Fibroblast of skin of abdomen (primary cell): ENCODE measurements at regions not wholly inside any gene's neighbourhood (a gene's known extent, or its start where the extent isn't known, plus 50 kb on each side); places are given as distances from the start of the nearest gene placed in this dataset.
"Not testable (repeated sequence)": the region's sequence is repeated elsewhere in the genome, so short reads cannot be mapped to it uniquely, and the experiment has no call there.

Experiments used
- DNase-seq: peaks from one replicate; pipeline ENCODE4 v3.0.0-alpha.2; 2013

- peak; percentile 74 for DNase-seq
Observed at GRCh38 chr6:56802584-56802983, 152.3 kb upstream of the BEND6 start.

GRCh38 chr6:56799989-56800388, 154.9 kb upstream of the BEND6 start:
- DNase-seq = no peak

DNA sequence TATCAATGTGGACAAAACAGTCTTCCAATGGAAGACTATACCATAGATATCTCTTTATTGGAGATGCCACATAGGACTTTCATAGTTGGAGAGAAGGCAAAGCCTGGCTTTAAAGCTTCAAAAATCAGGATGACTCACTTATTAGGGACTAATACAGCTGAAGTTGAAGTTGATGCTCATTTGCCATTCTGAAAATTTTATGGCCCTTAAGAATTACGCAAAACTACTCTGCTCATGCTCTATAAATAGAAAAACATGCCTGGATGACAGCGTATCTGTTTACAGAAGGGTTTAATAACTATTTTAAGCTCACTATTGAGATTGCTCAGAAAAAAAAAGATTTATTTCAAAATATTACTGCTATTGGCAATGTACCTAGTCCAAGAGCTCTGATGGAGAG, 155.5 kb upstream of the DST start:
- DNase-seq = peak; percentile 70

GRCh38 chr6:56796196-56796532, 153.5 kb upstream of the DST start:
- DNase-seq = peak; percentile 68

DNA sequence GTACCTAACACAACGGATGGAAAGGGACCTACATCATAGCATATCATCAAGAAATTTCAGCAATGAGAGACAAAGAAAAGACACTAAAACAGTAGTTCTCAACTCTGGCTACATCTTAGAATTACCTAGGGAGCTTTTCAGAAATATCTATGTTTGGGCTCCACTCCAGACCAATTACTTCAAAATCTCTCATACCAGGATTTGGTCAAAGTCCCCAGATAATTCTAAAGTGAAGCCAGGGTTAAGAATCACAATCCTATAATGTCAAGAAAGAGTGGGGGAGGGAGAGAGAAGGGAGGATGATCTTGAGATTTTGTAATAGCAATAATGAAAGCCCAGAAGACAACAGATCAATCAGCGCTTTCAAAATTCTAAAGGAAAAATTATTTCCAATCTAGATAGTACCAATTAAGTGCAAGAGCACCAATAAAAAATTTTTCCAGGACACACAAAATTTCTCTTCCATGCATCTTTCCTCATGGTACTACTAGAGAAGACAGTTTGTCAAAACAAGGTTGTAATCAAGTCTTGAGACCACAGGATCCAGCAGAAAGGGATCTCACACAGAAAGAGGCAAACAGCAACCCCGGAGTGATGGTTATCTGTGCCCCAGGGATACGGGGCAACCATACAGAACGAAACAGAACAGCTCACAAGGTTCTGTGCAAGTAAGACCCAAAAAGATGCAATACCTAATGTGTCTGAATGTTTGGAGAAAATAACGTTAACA, 152.9 kb upstream of the DST start:
- DNase-seq = no peak

DNA sequence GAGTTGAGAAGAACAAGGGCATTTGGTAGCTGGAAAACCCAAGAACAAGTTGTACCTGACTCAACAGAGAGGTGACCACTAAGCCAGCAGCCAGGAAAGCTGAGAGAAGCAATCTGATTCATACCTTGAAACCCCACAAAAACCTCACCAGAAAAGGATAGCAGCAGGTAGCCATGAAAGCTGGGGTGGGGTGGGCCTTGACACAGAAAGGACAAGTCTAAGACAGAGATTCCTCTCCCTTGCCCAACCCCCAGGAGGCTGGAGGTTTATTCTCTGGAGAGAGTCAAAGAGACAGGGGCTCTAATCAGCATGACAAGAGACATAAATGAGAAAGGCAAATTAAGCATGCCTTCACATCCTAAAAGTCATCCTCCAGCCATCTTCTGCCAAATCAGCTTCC, 151.7 kb upstream of the DST start:
- no peak for DNase-seq

DNA sequence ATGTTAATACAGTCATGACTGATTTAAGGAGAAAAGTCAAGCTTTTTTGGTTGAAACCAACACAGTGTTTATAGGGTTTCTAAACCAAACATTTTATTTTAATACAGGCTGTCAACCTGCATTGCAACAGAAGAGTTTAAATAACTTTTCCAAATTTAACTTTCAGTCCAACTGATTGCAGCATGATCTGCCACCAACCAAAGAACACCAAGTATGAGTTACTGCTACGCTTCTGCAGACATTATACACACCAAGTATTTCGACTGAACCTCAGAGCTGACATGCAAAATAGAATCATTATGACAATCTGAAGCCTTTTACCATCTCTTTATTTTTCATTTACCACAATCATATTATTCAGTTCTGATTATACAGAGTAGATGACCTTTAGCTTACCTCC, 151.2 kb upstream of the DST start:
- DNase-seq = no peak

GRCh38 chr6:56790414-56790813, 147.7 kb upstream of the DST start:
- no peak for DNase-seq

DNA sequence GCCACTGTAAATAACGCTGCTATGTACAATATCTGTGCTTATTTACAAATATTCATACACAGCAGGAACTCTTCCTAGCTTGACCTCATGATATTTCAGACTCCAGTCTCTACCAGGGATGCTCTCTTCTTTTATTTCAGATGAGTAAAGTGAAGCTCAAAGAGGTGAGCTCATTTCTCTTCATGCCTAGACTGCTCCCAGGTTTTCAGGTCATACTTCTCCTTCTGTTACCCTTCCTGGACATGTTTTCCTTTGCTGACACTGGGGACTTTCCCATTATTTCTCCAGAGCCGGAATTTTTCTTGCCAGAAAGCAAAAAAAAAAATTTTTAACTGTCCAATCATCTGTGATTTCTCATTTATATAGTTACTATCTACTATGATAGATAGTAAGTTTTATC, 147.2 kb upstream of the DST start:
- no peak for DNase-seq

GRCh38 chr6:56789342-56789741, 146.7 kb upstream of the DST start:
- DNase-seq = no peak

GRCh38 chr6:56787209-56787608, 144.5 kb upstream of the DST start:
- DNase-seq = peak; percentile 72

- no peak for DNase-seq
Observed at GRCh38 chr6:56786256-56786655, 143.6 kb upstream of the DST start.

GRCh38 chr6:56785536-56785935, 142.8 kb upstream of the DST start:
- DNase-seq = not testable (repeated sequence)

- DNase-seq = not testable (repeated sequence)
Observed at GRCh38 chr6:56780109-56780508, 137.4 kb upstream of the DST start.

DNA sequence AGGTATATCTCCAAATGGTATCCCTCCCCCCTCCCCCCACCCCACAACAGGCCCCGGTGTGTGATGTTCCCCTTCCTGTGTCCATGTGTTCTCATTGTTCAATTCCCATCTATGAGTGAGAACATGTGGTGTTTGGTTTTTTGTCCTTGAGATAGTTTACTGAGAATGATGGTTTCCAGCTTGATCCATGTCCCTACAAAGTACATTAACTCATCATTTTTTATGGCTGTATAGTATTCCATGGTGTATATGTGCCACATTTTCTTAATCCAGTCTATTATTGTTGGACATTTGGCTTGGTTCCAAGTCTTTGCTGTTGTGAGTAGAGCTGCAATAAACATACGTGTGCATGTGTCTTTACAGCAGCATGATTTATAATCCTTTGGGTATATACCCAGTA, 135.8 kb upstream of the DST start:
- not testable (repeated sequence) for DNase-seq

DNA sequence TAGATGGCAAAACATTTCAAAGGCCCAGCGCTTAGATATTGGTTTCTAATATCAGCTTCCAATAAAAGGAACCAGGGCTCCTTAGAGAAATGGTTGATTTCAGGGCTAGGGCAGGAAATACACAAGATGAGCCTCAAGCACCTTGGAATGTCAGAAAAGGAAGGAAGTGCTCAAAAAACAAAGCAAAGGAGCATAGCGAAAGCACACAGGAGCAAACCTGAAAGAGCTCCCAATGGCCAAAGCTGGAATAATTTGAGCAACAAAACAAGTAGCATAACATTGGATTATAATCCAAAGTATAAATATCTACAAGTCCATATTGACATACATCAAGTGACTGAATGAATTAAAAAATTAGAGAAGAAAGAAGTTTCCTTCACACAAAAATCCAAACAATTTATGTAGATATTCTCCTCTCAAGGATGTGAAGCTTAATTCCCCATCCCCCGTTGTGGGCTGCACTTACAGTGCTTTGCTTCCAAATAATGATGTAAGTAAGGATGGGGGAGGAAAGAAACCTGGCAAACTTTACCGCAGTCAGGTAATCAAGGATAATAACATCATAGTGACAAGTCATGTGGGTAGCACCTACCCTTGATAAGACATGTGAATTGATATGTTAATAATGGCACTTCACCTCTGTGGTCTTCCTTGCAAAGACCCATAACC, 132.9 kb upstream of the DST start:
- no peak for DNase-seq

DNA sequence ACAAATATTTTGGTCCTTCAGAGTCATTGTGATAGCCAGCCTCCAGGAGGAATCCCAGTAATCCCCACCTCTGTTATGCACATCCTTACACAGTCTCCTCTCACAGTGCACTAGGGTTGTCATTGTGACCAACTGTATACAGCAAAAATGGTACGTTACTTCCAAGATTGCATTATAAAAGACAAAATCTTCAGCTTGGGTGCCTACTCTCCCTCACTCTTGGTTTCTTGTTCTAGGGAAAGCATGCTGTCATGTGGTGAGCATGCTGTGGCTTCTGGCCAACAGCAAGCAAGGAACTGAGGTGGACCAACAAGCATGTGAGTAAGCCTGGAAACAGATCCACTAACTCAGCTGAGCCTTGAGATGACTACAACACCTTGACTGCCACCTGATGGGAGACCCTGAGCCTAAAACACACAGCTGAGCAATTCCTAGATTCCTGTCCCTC, 130.1 kb upstream of the DST start:
- DNase-seq = peak; percentile 87

GRCh38 chr6:56771929-56772607, 129.4 kb upstream of the DST start:
- DNase-seq = no peak

- DNase-seq = no peak
Observed at GRCh38 chr6:56771189-56771588, 128.5 kb upstream of the DST start.

DNA sequence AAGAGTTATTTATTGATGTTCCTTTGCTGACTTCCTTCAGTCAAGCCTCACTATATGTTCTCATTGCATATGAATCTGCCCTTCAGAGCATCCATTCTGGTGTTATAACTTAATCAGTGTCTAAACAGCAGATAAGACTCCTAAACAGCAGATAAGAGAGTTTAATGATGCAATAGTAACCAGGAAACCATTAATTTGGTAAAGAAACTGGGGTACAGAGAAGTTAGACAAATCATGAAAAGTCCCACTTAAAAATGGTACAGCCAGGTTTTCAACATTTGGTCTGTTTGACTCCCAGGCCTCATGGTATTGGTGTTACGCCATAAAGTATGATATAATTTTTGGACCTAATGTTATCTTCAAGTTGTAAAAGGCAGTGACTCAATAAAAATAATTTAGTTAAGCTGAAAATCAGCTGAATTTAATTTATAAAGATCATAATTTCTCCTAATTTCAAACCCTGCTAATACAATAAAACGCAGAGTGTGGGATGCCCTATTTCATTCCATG, 127.4 kb upstream of the DST start:
- DNase-seq = no peak

GRCh38 chr6:56767892-56768531, 125.3 kb upstream of the DST start:
- DNase-seq = no peak

DNA sequence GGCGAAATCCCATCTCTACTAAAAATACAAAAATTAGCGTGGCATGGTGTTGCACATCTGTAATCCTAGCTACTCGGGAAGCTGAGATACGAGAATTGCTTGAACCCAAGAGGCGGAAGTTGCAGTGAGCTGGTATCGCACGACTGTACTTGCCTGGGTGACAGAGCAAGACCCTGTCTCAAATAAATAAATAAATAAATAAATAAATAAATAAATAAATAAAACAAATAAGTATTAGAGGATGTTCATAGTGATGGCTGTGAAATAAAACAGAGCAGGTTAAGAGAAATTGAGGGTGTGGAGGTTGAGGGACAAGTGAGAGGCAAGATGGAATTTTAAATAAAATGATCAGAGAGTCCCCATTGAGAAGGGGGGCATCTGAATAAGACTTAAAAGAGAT, 124.7 kb upstream of the DST start:
- no peak for DNase-seq

DNA sequence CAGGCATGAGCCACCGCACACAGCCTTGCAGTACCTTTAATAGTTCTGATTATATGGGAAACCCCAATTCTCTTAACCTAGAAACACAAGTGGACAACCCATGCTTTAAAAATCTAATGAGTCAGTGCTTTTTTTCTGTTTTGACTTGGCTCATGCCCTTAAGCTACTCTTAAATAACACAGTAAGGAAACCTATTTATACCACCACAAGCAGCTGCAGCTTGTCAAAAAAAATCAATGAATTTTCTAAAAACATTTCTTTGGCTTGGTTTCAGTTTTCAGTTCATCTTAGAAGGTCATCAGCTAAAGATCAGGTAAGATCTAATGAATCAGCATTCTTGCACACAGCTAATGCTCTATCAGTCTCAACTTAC, 124.1 kb upstream of the DST start:
- DNase-seq = peak; percentile 75
